ENCODE measurements at regions not wholly inside any gene's neighbourhood (a gene's known extent, or its start where the extent isn't known, plus 50 kb on each side); places are given as distances from the start of the nearest gene placed in this dataset.
"Not testable (repeated sequence)": the region's sequence is repeated elsewhere in the genome, so short reads cannot be mapped to it uniquely, and the experiment has no call there.

DNA sequence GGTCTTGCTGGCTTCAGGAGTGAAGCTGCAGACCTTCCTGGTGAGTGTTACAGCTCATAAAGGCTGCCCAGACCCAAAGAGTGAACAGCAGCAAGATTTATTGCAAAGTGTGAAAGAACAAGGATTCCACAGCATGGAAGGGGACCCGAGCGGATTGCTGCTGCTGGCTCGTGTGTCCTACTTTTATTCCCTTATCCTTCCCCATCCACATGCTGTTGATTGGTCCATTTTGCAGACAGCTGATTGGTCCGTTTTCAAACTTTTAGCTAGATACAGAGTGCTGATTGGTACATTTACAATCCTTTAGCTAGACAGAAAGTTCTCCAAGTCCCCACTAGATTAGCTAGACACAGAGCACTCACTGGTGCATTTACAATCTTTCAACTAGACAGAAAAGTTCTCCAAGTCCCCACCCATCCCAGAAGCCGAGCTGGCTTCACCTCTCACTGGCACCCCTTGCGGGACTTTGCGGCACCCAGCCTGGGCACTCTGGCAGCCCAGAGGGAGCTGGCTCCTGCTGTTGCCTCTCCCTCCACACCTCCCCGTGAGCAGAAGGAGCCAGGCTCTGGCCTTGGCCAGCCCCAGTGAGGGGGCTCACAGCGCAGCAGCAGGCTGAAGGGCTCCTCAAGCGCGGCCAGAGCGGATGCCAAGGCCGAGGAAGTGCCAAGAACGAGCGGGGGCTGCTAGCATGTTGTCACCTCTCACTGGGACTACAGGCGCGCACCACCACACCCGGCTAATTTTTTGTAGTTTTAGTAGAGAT lies 369.6 kb upstream of the POT1 start:
- intact Hi-C loops (cut with DNase I), result no loop called here
- DNase-seq, result no peak
- TF ChIP-seq POLR2A (IDR thresholded peaks at IDR 0.05), result no peak
- TF ChIP-seq, protein P1, sequence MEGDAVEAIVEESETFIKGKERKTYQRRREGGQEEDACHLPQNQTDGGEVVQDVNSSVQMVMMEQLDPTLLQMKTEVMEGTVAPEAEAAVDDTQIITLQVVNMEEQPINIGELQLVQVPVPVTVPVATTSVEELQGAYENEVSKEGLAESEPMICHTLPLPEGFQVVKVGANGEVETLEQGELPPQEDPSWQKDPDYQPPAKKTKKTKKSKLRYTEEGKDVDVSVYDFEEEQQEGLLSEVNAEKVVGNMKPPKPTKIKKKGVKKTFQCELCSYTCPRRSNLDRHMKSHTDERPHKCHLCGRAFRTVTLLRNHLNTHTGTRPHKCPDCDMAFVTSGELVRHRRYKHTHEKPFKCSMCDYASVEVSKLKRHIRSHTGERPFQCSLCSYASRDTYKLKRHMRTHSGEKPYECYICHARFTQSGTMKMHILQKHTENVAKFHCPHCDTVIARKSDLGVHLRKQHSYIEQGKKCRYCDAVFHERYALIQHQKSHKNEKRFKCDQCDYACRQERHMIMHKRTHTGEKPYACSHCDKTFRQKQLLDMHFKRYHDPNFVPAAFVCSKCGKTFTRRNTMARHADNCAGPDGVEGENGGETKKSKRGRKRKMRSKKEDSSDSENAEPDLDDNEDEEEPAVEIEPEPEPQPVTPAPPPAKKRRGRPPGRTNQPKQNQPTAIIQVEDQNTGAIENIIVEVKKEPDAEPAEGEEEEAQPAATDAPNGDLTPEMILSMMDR (IDR thresholded peaks at IDR 0.05), result no peak
- no peaks in the 10 kb centered on the region for H3K27me3 ChIP-seq
- no peaks in the 10 kb centered on the region for H3K4me1 ChIP-seq (replicated peaks in 1 of 2)
- H3K36me3 ChIP-seq (replicated peaks in 1 of 2), result no peaks in the 10 kb centered on the region
- 82 to 89% (median 86%) methylated on average over 11 to 18 of the region's 18 CpGs for WGBS, 4 donors
- H3K27ac ChIP-seq, result no peak overlapping the region
- no peaks in the 10 kb centered on the region for H3K9me3 ChIP-seq (replicated peaks in 1 of 3)
- no peak overlapping the region for H3K4me3 ChIP-seq

- no peak for DNase-seq
- WGBS, 4 donors, result 30 to 35% (median 34%) methylated on average over 2 of the region's 2 CpGs
- no peak overlapping the region for H3K4me3 ChIP-seq
- H3K27ac ChIP-seq, result no peak overlapping the region
- no peaks in the 10 kb centered on the region for H3K9me3 ChIP-seq (replicated peaks in 1 of 3)
- H3K36me3 ChIP-seq (replicated peaks in 1 of 2), result no peaks in the 10 kb centered on the region
- H3K4me1 ChIP-seq (replicated peaks in 1 of 2), result no peaks in the 10 kb centered on the region
- no peaks in the 10 kb centered on the region for H3K27me3 ChIP-seq
- TF ChIP-seq, protein P1 (IDR thresholded peaks at IDR 0.05), result no peak
- no peak for TF ChIP-seq POLR2A (IDR thresholded peaks at IDR 0.05)
- intact Hi-C loops (cut with DNase I), result no loop called here
These were observed 350.3 kb upstream of the POT1 start for GRCh38 chr7:125279961-125280360.

- no peaks in the 10 kb centered on the region for H3K4me1 ChIP-seq (replicated peaks in 1 of 2)
- intact Hi-C loops (cut with DNase I), result no loop called here
- H3K36me3 ChIP-seq (replicated peaks in 1 of 2), result no peaks in the 10 kb centered on the region
- no peak overlapping the region for H3K27ac ChIP-seq
- TF ChIP-seq, protein P1 (IDR thresholded peaks at IDR 0.05), result no peak
- no peak for TF ChIP-seq POLR2A (IDR thresholded peaks at IDR 0.05)
- H3K9me3 ChIP-seq (replicated peaks in 1 of 3), result no peaks in the 10 kb centered on the region
- 33 to 52% (median 42%) methylated on average over 1 of the region's 1 CpG for WGBS, 4 donors
- no peaks in the 10 kb centered on the region for H3K27me3 ChIP-seq
- no peak for DNase-seq
- H3K4me3 ChIP-seq, result no peak overlapping the region
These were observed 348.7 kb upstream of the POT1 start for GRCh38 chr7:125278318-125278717.

DNA sequence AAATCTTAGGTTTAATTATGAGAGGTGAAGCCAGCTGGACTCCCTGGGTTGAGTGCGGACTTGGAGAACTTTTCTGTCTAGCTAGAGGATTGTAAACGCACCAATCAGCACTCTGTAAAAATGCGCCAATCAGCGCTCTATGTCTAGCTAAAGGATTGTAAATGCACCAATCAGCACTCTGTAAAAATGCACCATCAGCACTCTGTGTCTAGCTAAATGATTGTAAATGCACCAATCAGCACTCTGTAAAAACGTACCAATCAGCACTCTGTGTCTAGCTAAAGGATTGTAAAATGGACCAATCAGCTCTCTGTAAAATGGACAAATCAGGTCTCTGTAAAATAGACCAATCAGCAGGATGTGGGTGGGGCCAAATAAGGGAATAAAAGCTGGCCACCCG lies 345.1 kb upstream of the POT1 start:
- DNase-seq; H3K9me3 ChIP-seq (replicated peaks in 1 of 3); intact Hi-C loops (cut with DNase I); H3K4me3 ChIP-seq; H3K4me1 ChIP-seq (replicated peaks in 1 of 2); H3K27ac ChIP-seq; H3K36me3 ChIP-seq (replicated peaks in 1 of 2); H3K27me3 ChIP-seq: not testable (repeated sequence)
- WGBS, 4 donors, result 83 to 86% (median 84%) methylated on average over 6 of the region's 6 CpGs

GRCh38 chr7:125264174-125264856 lies 334.7 kb upstream of the POT1 start:
- DNase-seq; intact Hi-C loops (cut with DNase I): not testable (repeated sequence)
- 80 to 87% (median 86%) methylated on average over 13 of the region's 13 CpGs for WGBS, 4 donors

GRCh38 chr7:125258876-125259417 lies 329.3 kb upstream of the POT1 start:
- H3K36me3 ChIP-seq (replicated peaks in 1 of 2); H3K4me1 ChIP-seq (replicated peaks in 1 of 2); DNase-seq; H3K27ac ChIP-seq; intact Hi-C loops (cut with DNase I); H3K4me3 ChIP-seq; H3K27me3 ChIP-seq; H3K9me3 ChIP-seq (replicated peaks in 1 of 3): not testable (repeated sequence)
- 75 to 78% (median 77%) methylated on average over 10 of the region's 10 CpGs for WGBS, 4 donors

More at GRCh38 chr7:125264174-125264856, 334.7 kb upstream of the POT1 start:
- H3K36me3 ChIP-seq (replicated peaks in 1 of 2); H3K4me1 ChIP-seq (replicated peaks in 1 of 2); H3K4me3 ChIP-seq; H3K27me3 ChIP-seq; H3K27ac ChIP-seq; H3K9me3 ChIP-seq (replicated peaks in 1 of 3): not testable (repeated sequence)

All from adrenal gland (tissue), 9 donors.